K562 (cell line): ENCODE measurements at regions not wholly inside any gene's neighbourhood (a gene's known extent, or its start where the extent isn't known, plus 50 kb on each side); places are given as distances from the start of the nearest gene placed in this dataset.

ENCODE experiments used
- CBFA2T2 ChIP-seq: fragments of 450-650 bp; conservative IDR thresholded peaks from 2 replicates; pipeline ENCODE4 v1.6.1; 2017; ENCODE audit warnings: mild to moderate bottlenecking
- DPF2 ChIP-seq: fragments of 450-650 bp; IDR thresholded peaks from 2 replicates; pipeline ENCODE4 v1.6.1; 2016
- FOS ChIP-seq: IDR thresholded peaks from 3 replicates; pipeline ENCODE4 v1.6.1; 2011; ENCODE audit not compliant: insufficient read length; ENCODE audit errors: extremely low read depth
- FOXA3 ChIP-seq, 2 experiments: fragments of 450-650 bp in 1 of 2; sonication (generic) in 1 of 2; formaldehyde crosslinking; IDR thresholded peaks in 1 of 2; conservative IDR thresholded peaks in 1 of 2; 2 replicates each; pipeline versions ENCODE4 v1.4.0 to v1.8.0; 2020 to 2022; ENCODE audit warnings: mild to moderate bottlenecking in 2 of 2, missing genetic modification reagents in 1 of 2
- IRF1 ChIP-seq: sonication (generic); formaldehyde crosslinking; IDR thresholded peaks from 2 replicates; pipeline ENCODE4 v1.8.0; 2022; ENCODE audit warnings: missing genetic modification reagents, mild to moderate bottlenecking, borderline replicate concordance
- MYNN ChIP-seq, 2 experiments: sonication (generic); formaldehyde crosslinking in 1 of 2; IDR thresholded peaks; 2 replicates each; pipeline versions ENCODE4 v1.5.0 to v1.6.1; 2016 to 2020; ENCODE audit warnings: antibody characterized with exemption in 1 of 2, missing genetic modification reagents in 1 of 2
- NKRF ChIP-seq: fragments of 450-650 bp; IDR thresholded peaks from 2 replicates; pipeline ENCODE4 v1.6.1; 2016; ENCODE audit warnings: borderline replicate concordance
- NR0B1 ChIP-seq: fragments of 450-650 bp; IDR thresholded peaks from one replicate; pipeline ENCODE4 v1.6.1; 2018; ENCODE audit warnings: mild to moderate bottlenecking, moderate library complexity; ENCODE audit not compliant: partially characterized antibody
- NR2C2 ChIP-seq, 2 experiments: fragments of 200-800 bp in 1 of 2; sonication (Bioruptor generic) in 1 of 2; sonication (generic) in 1 of 2; formaldehyde crosslinking in 1 of 2; IDR thresholded peaks; 2 replicates each; pipeline versions ENCODE4 v1.6.1 to v1.8.0; 2016 to 2022; ENCODE audit warnings: mild to moderate bottlenecking in 1 of 2, missing compliant biosample characterization in 1 of 2, missing genetic modification characterization in 1 of 2, missing genetic modification reagents in 1 of 2
- ZFP1 ChIP-seq: fragments of 450-650 bp; formaldehyde crosslinking; IDR thresholded peaks from 2 replicates; pipeline ENCODE4 v1.4.0; 2020; ENCODE audit warnings: mild to moderate bottlenecking, mixed read lengths
- ZNF197 ChIP-seq: fragments of 200-800 bp; sonication (Bioruptor generic); IDR thresholded peaks from 2 replicates; pipeline ENCODE4 v1.6.1; 2016; ENCODE audit warnings: low read depth, missing genetic modification characterization, missing compliant biosample characterization
- ZNF282 ChIP-seq: sonication (generic); formaldehyde crosslinking; IDR thresholded peaks from 2 replicates; pipeline ENCODE4 v1.8.1; 2023; ENCODE audit warnings: missing genetic modification reagents
- TF ChIP-seq, protein P1 (sequence below): IDR thresholded peaks from 2 replicates; pipeline ENCODE4 v1.6.1; 2016; ENCODE audit warnings: missing genetic modification characterization, missing compliant biosample characterization

- no peak for TF ChIP-seq NR2C2 (CRISPR knock-in tag; IDR thresholded peaks at IDR 0.05)
- 0 out of 2 replicates have a peak, but pooled peaks have one; percentile 29 for TF ChIP-seq NR2C2 (tag; IDR thresholded peaks at IDR 0.05)
- no peak for TF ChIP-seq ZFP1 (CRISPR knock-in tag)
- TF ChIP-seq DPF2: peak; percentile 80
- peak; percentile 70; the same call in 1 of the 2 replicates for TF ChIP-seq MYNN (IDR thresholded peaks at IDR 0.05)
- TF ChIP-seq MYNN (CRISPR knock-in tag; IDR thresholded peaks at IDR 0.05): no peak
- TF ChIP-seq NKRF: no peak
- no peak for TF ChIP-seq ZNF282 (CRISPR knock-in tag)
- no peak for TF ChIP-seq FOS
- peak; percentile 86 for TF ChIP-seq CBFA2T2
- no peak for TF ChIP-seq IRF1 (CRISPR knock-in tag)
- no peak for TF ChIP-seq NR0B1
- TF ChIP-seq, protein P1, sequence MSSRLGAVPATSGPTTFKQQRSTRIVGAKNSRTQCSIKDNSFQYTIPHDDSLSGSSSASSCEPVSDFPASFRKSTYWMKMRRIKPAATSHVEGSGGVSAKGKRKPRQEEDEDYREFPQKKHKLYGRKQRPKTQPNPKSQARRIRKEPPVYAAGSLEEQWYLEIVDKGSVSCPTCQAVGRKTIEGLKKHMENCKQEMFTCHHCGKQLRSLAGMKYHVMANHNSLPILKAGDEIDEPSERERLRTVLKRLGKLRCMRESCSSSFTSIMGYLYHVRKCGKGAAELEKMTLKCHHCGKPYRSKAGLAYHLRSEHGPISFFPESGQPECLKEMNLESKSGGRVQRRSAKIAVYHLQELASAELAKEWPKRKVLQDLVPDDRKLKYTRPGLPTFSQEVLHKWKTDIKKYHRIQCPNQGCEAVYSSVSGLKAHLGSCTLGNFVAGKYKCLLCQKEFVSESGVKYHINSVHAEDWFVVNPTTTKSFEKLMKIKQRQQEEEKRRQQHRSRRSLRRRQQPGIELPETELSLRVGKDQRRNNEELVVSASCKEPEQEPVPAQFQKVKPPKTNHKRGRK (tag): no peak
- no peak for TF ChIP-seq FOXA3 (CRISPR knock-in tag; conservative IDR thresholded peaks at IDR 0.05 in 1 of 2, IDR thresholded peaks at IDR 0.05 in 1 of 2)
- TF ChIP-seq ZNF197 (CRISPR knock-in tag): 0 out of 2 replicates have a peak, but pooled peaks have one; percentile 33
Observed at GRCh38 chr10:21180604-21181003, 283.5 kb upstream of the NEBL start (continued).
